ENCODE measurements at regions not wholly inside any gene's neighbourhood (a gene's known extent, or its start where the extent isn't known, plus 50 kb on each side); places are given as distances from the start of the nearest gene placed in this dataset.

GRCh38 chr3:30181581-30181980, 424.8 kb upstream of the TGFBR2 start:
- H3K79me1 ChIP-seq (ENCODE audit: low read depth in 1 of 2, low read length in 2 of 2): no peaks in the 10 kb centered on the region
- no peak overlapping the region for H3K27ac ChIP-seq (ENCODE audit: insufficient read depth, low read length)
- in situ Hi-C loops (cut with MboI; ENCODE audit: low sequenced_read_pairs): no loop called here

More at GRCh38 chr3:30181581-30181980, 424.8 kb upstream of the TGFBR2 start:
- BruUV-seq (replicated peaks): no TSS peak
- DNase-seq: no peak
- H2AFZ ChIP-seq (replicated peaks; ENCODE audit: low read length, poor library complexity): no peak overlapping the region
- H3K4ac ChIP-seq (ENCODE audit: low read depth, low read length): no peak overlapping the region
- no peak overlapping the region for H3K4me3 ChIP-seq (ENCODE audit: insufficient read depth, low read depth, low read length)
- POLR2A ChIA-PET (ENCODE audit: unreplicated experiment): no interaction called here
- H2AK5ac ChIP-seq (ENCODE audit: low read depth, low read length): no peak overlapping the region
- intact Hi-C loops (cut with micrococcal nuclease): no loop called here
- no peaks in the 10 kb centered on the region for H3K36me3 ChIP-seq (ENCODE audit: control insufficient read depth, insufficient read depth, low read length)
- no peak for TF ChIP-seq FOS (IDR thresholded peaks at IDR 0.05; ENCODE audit: low read depth, low read length)
- no peak for TF ChIP-seq RFX5 (IDR thresholded peaks at IDR 0.05; ENCODE audit: low read depth, low read length)
- no peak for TF ChIP-seq MAFK (IDR thresholded peaks at IDR 0.05; ENCODE audit: low read depth, low read length)
- TF ChIP-seq SMC3 (IDR thresholded peaks at IDR 0.05; ENCODE audit: low read depth, low read length): no peak
- no peak for TF ChIP-seq RCOR1 (IDR thresholded peaks at IDR 0.05; ENCODE audit: insufficient replicate concordance, low read length)
- no peak overlapping the region for H3K18ac ChIP-seq (ENCODE audit: low read depth, low read length)
- no peaks in the 10 kb centered on the region for H3K9me3 ChIP-seq (ENCODE audit: control insufficient read depth, insufficient read depth, low read length)
- H3K4me1 ChIP-seq (ENCODE audit: control insufficient read depth, insufficient read depth, low read length): no peaks in the 10 kb centered on the region
- H3K23ac ChIP-seq (ENCODE audit: low read depth, low read length): no peak overlapping the region
- no peak overlapping the region for H4K5ac ChIP-seq (ENCODE audit: low read depth, low read length)
- no peak overlapping the region for H2BK20ac ChIP-seq (ENCODE audit: low read depth, low read length)
- no peaks in the 10 kb centered on the region for H4K20me1 ChIP-seq (ENCODE audit: insufficient read depth, low read length)
- H3K9ac ChIP-seq (ENCODE audit: low read depth, low read length): no peak overlapping the region
- no peak overlapping the region; a peak in 1 of 4 replicates for H4K8ac ChIP-seq (ENCODE audit: low read depth in 2 of 2, low read length in 2 of 2)
- H3K9me1 ChIP-seq (ENCODE audit: insufficient read depth, low read length): no peaks in the 10 kb centered on the region
- ATAC-seq (ENCODE audit: low read depth): no peak
- H3K14ac ChIP-seq (replicated peaks; ENCODE audit: low read depth, low read length): no peak overlapping the region
- H2BK15ac ChIP-seq (ENCODE audit: low read depth, low read length): no peak overlapping the region
- dilution Hi-C loops (cut with HindIII; ENCODE audit: low sequenced_read_pairs, unreplicated experiment): no loop called here
- H2BK5ac ChIP-seq (ENCODE audit: low read depth, low read length, poor library complexity, severe bottlenecking): no peak overlapping the region
- CTCF ChIA-PET: no interaction called here
- H3K56ac ChIP-seq (ENCODE audit: extremely low read depth, insufficient read depth, low read length): no peak overlapping the region
- H2BK120ac ChIP-seq (ENCODE audit: low read depth, low read length): no peak overlapping the region
- no peak overlapping the region for H3K4me2 ChIP-seq (ENCODE audit: low read depth, low read length)
- no peaks in the 10 kb centered on the region for H3K27me3 ChIP-seq (ENCODE audit: control insufficient read depth, insufficient read depth, low read length)
- H4K91ac ChIP-seq (ENCODE audit: insufficient read depth, low read depth, low read length): no peak overlapping the region
- H2AK9ac ChIP-seq (replicated peaks; ENCODE audit: low read depth, low read length, poor library complexity): no peak overlapping the region

Data from IMR-90 (cell line).